Cerebellar cortex (tissue), 1 donor: ENCODE measurements at regions not wholly inside any gene's neighbourhood (a gene's known extent, or its start where the extent isn't known, plus 50 kb on each side); places are given as distances from the start of the nearest gene placed in this dataset.
"Not testable (repeated sequence)": the region's sequence is repeated elsewhere in the genome, so short reads cannot be mapped to it uniquely, and the experiment has no call there.

Source experiments
- DNase-seq: peaks from one replicate; pipeline ENCODE4 v3.0.0-alpha.2; 2015; ENCODE audit warnings: low spot score

GRCh38 chr1:111063595-111063994 is 76.3 kb downstream of the DRAM2 start:
- DNase-seq, result no peak

DNA sequence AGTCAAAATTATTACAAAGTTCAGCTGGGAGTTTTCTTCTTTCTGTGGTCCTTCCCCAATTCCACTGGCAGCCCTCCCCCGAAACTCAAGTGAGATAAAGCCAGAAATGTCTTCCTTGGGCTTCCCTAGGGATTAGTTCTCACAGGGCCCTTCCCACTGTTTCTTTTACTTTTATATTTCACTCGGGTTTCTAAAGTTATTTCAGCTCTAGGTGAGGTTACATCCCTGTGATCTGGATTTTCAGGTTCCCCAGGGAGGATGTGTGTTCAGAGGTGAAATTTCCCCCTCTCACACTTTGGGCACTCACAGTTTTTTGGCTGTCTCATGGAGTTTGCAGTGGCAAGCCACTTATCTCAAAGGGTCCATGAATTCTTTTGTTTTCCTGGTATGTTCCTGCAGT is 77.3 kb downstream of the DRAM2 start:
- no peak for DNase-seq

DNA sequence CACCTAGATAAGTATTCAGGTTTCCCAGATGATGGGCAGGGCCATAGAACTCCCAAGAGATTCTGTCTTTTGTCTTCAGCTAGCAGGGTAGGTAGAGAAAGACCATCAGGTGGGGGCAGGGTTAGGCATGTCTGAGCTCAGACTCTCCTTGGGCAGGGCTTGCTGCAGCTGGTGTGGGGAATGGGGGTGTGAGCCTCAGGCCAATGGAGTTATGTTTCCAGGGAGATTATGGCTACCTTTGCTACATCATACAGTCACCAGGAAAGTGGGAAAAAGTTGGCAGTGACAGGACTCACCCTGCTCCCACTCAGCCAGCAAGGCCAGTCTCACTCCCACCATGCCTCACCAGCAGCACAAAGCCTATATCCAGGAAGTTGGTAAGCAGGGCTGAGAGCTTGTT is 77.8 kb downstream of the DRAM2 start:
- DNase-seq, result no peak

DNA sequence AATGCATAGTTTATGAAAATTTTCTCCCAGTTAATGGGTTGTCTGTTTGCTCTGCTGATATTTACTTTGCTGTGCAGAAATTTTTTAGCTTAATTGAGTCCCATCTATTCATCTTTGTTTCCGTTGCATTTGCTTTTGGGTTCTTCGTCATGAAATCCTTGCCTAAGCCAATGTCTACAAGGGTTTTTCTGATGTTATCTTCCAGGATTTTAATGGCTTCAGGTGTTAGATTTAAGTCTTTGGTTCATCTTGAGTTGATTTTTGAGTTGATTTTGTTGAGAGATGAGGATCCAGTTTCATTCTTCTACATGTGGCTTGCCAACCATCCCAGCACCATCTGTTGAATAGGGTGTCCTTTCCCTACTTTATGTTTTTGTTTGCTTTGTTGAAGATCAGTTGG is 85.2 kb downstream of the DRAM2 start:
- DNase-seq, result no peak

- no peak for DNase-seq
Measured at GRCh38 chr1:111052246-111052645, 87.6 kb downstream of the DRAM2 start.

DNA sequence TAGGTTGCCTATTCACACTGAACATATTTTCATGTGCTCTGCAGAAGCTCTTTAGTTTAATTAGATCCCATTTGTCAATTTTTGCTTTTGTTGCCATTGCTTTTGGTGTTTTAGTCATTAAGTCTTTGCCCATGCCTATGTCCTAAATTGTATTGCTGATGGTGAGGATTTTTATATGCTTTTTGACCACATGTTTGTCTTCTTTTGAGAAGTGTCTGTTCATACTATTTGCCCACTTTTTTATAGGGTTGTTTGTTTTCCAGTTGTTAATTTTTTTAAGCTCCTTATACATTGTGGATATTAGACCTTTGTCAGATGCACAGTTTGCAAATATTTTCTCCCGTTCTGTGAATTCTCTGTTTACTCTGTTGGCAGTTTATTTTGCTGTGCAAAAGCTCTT is 84.5 kb upstream of the LRIF1 start:
- DNase-seq, result not testable (repeated sequence)

GRCh38 chr1:111045033-111045722 is 81.5 kb upstream of the LRIF1 start:
- DNase-seq, result no peak

GRCh38 chr1:111032295-111032897 is 68.7 kb upstream of the LRIF1 start:
- DNase-seq, result peak; percentile 20

- peak; percentile 61 for DNase-seq
Measured at GRCh38 chr1:111030590-111030989, 66.9 kb upstream of the LRIF1 start.

GRCh38 chr1:111025109-111025508 is 61.4 kb upstream of the LRIF1 start:
- DNase-seq, result no peak

- no peak for DNase-seq
Measured at GRCh38 chr1:111015222-111015621, 51.5 kb upstream of the LRIF1 start.
